GM12878 (cell line): ENCODE measurements at regions not wholly inside any gene's neighbourhood (a gene's known extent, or its start where the extent isn't known, plus 50 kb on each side); places are given as distances from the start of the nearest gene placed in this dataset.
A peak's percentile ranks its signal among the peaks of the same experiment; 100 is the strongest.

Experiments used
- ATAC-seq: fragments of 200-7000 bp; cut with Tn5 transposase; 3 replicates; pipeline ENCODE4 v1.9.1; 2020; ENCODE audit warnings: mild to moderate bottlenecking, moderate library complexity
- BruUV-seq: library from RNA; stranded (reverse); fragments of 400-500 nt; replicated peaks from 2 replicates; lab custom pipeline; 2021; lab: Mats Ljungman, UMichigan
- CTCF ChIA-PET: fragments of 300-600 bp; sonication (Branson Sonifier 250); formaldehyde crosslinking; extraction: SDS; loops from one replicate; lab custom pipeline; 2021; ENCODE audit warnings: inconsistent platforms; lab: Yijun Ruan, JAX
- POLR2A ChIA-PET: fragments of 350-600 bp; formaldehyde crosslinking; extraction: SDS; loops from one replicate; lab custom pipeline; 2021; ENCODE audit warnings: inconsistent platforms; lab: Charles Lee
- RAD21 ChIA-PET: fragments of 300-600 bp; sonication (Branson Sonifier 250); formaldehyde crosslinking; loops from one replicate; lab custom pipeline; 2023; ENCODE audit warnings: antibody characterized with exemption; ENCODE audit not compliant: unreplicated experiment; lab: Charles Lee
- SMC1A ChIA-PET: fragments of 300-600 bp; sonication (Branson Sonifier 250); formaldehyde crosslinking; loops from one replicate; lab custom pipeline; 2023; ENCODE audit not compliant: unreplicated experiment, uncharacterized antibody; lab: Charles Lee
- DNase-seq: peaks from one replicate; pipeline ENCODE4 v3.0.0-alpha.2; 2011; ENCODE audit warnings: low read depth, low spot score
- FAIRE-seq: peaks from 3 replicates; lab custom pipeline; 2011; peaks lifted over from hg19 to GRCh38; lab: Jason Lieb, UNC
- H2AFZ ChIP-seq: 2 replicates; pipeline ENCODE4 v1.6.0; 2011; ENCODE audit warnings: low read depth, low read length, control low read depth; ENCODE audit not compliant: control insufficient read depth
- H3K27ac ChIP-seq: 2 replicates; pipeline ENCODE4 v1.5.1; 2011; ENCODE audit warnings: control low read depth; ENCODE audit not compliant: control insufficient read depth, insufficient read depth
- H3K27me3 ChIP-seq, 2 experiments: replicated peaks in 1 of 2; 2 replicates each; pipeline versions ENCODE4 v1.6.0 to v1.6.1; 2011; ENCODE audit warnings: low read length in 1 of 2; ENCODE audit not compliant: control insufficient read depth in 2 of 2, insufficient read depth in 2 of 2
- H3K36me3 ChIP-seq, 2 experiments: 2 replicates each; pipeline ENCODE4 v1.5.1; 2011; ENCODE audit warnings: low read length in 1 of 2; ENCODE audit not compliant: control insufficient read depth in 2 of 2, insufficient read depth in 2 of 2
- H3K4me1 ChIP-seq: 2 replicates; pipeline ENCODE4 v1.6.1; 2011; ENCODE audit warnings: mild to moderate bottlenecking, low read length, moderate library complexity, mixed read lengths; ENCODE audit not compliant: control insufficient read depth, insufficient read depth
- H3K4me2 ChIP-seq: 2 replicates; pipeline ENCODE4 v1.6.0; 2011; ENCODE audit warnings: control low read depth; ENCODE audit not compliant: control insufficient read depth, insufficient read depth
- H3K4me3 ChIP-seq: fragments of 200-600 bp; sonication (generic); 2 replicates; pipeline ENCODE4 v1.5.1; 2016
- H3K79me2 ChIP-seq: 2 replicates; pipeline ENCODE4 v1.6.0; 2011; ENCODE audit warnings: low read length; ENCODE audit not compliant: control insufficient read depth, insufficient read depth
- H3K9ac ChIP-seq: 2 replicates; pipeline ENCODE4 v1.8.0; 2011; ENCODE audit warnings: low read length, control low read depth, mixed read lengths; ENCODE audit not compliant: control insufficient read depth, insufficient read depth
- H3K9me3 ChIP-seq: replicated peaks from 3 replicates; pipeline ENCODE4 v1.5.1; 2011; ENCODE audit warnings: mild to moderate bottlenecking, low read length; ENCODE audit not compliant: control insufficient read depth, insufficient read depth
- H4K20me1 ChIP-seq: 2 replicates; pipeline ENCODE4 v1.6.0; 2011; ENCODE audit not compliant: control insufficient read depth, insufficient read depth
- IKZF2 ChIP-seq, 2 experiments: fragments of 450-650 bp; IDR thresholded peaks; 2 replicates each; pipeline ENCODE4 v1.6.1; 2017; ENCODE audit warnings: mild to moderate bottlenecking in 2 of 2, moderate library complexity in 2 of 2
- NBN ChIP-seq: fragments of 450-650 bp; IDR thresholded peaks from 2 replicates; pipeline ENCODE4 v1.6.1; 2016
- NR2F1 ChIP-seq: fragments of 450-650 bp; conservative IDR thresholded peaks from 2 replicates; pipeline ENCODE4 v1.6.1; 2017; ENCODE audit warnings: mild to moderate bottlenecking
- PBX3 ChIP-seq: IDR thresholded peaks from 2 replicates; pipeline ENCODE4 v1.6.1; 2011; ENCODE audit warnings: mild to moderate bottlenecking, low read depth, low read length, moderate library complexity; ENCODE audit not compliant: insufficient replicate concordance
- RELB ChIP-seq: fragments of 450-650 bp; IDR thresholded peaks from 2 replicates; pipeline ENCODE4 v1.6.1; 2017; ENCODE audit warnings: low read depth, mild to moderate bottlenecking, moderate library complexity
- SPI1 ChIP-seq: IDR thresholded peaks from 2 replicates; pipeline ENCODE4 v1.6.1; 2011; ENCODE audit warnings: low read depth, mild to moderate bottlenecking, low read length, moderate library complexity, borderline replicate concordance; ENCODE audit not compliant: insufficient read depth
- TCF7 ChIP-seq: IDR thresholded peaks from 2 replicates; pipeline ENCODE4 v1.6.1; 2014; ENCODE audit warnings: antibody characterized with exemption, borderline replicate concordance
- WGBS: methylation state at CpG from one replicate; pipeline ENCODE4 v1.1.6; 2016; ENCODE audit warnings: low lambda C conversion rate; ENCODE audit not compliant: insufficient replicate concordance, insufficient coverage; ENCODE audit errors: missing lambda C conversion rate; 5-methylcytosine and 5-hydroxymethylcytosine counted together
- in situ Hi-C: fragments of 300-500 bp; cut with MboI; formaldehyde crosslinking; loops from 9 replicates; pipeline ENCODE4 v1.14.3; 2018; ENCODE audit warnings: mixed read lengths
- intact Hi-C: fragments of 100-400 bp; cut with micrococcal nuclease; formaldehyde crosslinking; loops from one replicate; pipeline ENCODE4 v1.14.2; 2022; ENCODE audit not compliant: unreplicated experiment
- TF ChIP-seq, protein P1 (sequence below): fragments of 450-650 bp; IDR thresholded peaks from 2 replicates; pipeline ENCODE4 v1.6.1; 2016; ENCODE audit warnings: mild to moderate bottlenecking, moderate library complexity, borderline replicate concordance

DNA sequence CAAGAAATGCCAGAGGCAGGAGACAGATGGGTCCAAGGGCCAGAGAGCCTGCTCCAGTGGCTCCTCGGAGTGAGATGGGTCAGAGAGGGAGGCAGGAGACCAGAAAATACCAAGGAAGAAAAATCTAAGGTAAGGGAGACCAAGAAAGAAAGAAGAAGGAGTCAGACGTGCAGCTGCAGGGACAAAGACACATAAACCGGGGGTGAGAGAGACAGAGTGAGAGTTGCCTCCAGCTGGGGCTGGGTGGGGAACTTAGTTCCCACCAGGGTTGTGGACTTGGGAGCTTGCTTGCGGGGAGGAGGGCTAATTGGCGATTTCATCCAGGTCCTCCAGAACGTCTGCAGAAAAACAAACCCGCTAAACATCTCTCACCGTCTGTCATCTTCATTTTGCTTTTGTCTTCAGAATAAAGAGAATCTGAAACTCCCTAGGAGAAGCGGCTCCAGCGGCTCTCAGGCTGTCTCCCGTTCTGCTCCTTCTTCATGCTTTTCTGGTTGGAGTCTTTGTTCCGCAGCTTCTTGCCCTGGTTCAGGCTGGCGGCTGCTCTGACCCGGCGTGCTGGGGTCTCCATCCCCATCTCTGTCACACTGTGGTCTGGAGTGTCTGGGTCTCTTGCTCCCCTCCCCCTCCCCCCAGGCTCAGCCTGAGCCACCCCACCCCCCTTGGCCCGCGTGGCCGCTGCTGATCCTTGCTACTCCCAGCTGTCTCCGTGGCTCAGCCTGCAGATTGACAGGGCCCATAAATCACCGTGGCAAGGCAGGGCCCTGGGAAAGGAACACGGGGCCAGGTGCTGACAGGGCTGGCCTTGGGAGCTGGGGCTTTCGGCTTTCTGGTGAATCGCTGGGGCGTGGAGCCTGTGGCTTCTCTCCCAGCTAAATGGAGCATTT, 66.6 kb downstream of the UBIAD1 start:
- H3K4me3 ChIP-seq, result no peak overlapping the region
- RAD21 ChIA-PET, result interaction anchor here (1.1 to 1.3 kb wide), 2 partner anchors 25 to 306 kb away, joined by 3 to 4 read pairs; no protein-coding TSS in a partner anchor
- no peak overlapping the region for H2AFZ ChIP-seq
- no peak for DNase-seq
- no peaks in the 10 kb centered on the region for H3K79me2 ChIP-seq
- POLR2A ChIA-PET, result no interaction called here
- SMC1A ChIA-PET, result no interaction called here
- intact Hi-C loops, result no loop called here
- CTCF ChIA-PET, result interaction anchor here (0.9 kb wide), 1 partner anchor 22 kb away, joined by 3 read pairs; no protein-coding TSS in a partner anchor
- peak; percentile 25 for TF ChIP-seq PBX3
- TF ChIP-seq TCF7, result no peak
- ATAC-seq, result no peak
- no peak for FAIRE-seq
- H3K9me3 ChIP-seq, result no peaks in the 10 kb centered on the region; the same call in 2 of the 3 replicates
- peaks cover 3% of the 10 kb centered on the region in 2 experiments; a peak in 2 of 4 replicates for H3K27me3 ChIP-seq
- H3K4me2 ChIP-seq, result no peak overlapping the region
- no peaks in the 10 kb centered on the region for H3K36me3 ChIP-seq
- BruUV-seq, result no TSS peak
- H3K27ac ChIP-seq, result no peak overlapping the region
- H4K20me1 ChIP-seq, result no peaks in the 10 kb centered on the region; the same call in 1 of the 2 replicates
- WGBS, result 29% methylated on average over 24 of the region's 24 CpGs
- in situ Hi-C loops, result no loop called here
- peaks cover 16% of the 10 kb centered on the region for H3K4me1 ChIP-seq
- no peak overlapping the region for H3K9ac ChIP-seq

DNA sequence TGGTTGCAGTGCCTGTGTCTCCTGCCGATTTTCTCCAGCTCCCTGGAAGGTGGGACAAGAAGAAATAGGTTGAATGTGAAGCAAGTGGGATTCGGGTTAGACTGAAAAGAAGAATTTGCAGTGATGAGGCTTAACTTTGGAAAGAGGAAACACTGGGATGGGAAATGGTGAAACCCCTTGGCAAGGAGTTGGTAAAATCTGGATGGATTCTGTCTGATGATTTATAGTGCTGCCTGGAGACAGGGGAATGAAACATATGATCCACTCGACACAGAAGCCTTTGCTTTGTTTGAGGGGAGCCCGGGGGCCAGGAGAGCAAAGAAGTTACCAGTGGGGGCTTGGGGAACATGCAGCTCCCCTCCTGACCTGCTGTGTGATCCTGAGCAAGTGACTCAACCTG, 67.2 kb downstream of the UBIAD1 start:
- DNase-seq, result no peak
- ATAC-seq, result no peak
- intact Hi-C loops (no loop called here), in situ Hi-C loops (no loop called here)
- peaks cover 3% of the 10 kb centered on the region in 2 experiments; a peak in 2 of 4 replicates for H3K27me3 ChIP-seq
- no peak for FAIRE-seq
- 2% methylated on average over 4 of the region's 4 CpGs for WGBS
- H3K27ac ChIP-seq, result no peak overlapping the region
- CTCF ChIA-PET, result no interaction called here
- RAD21 ChIA-PET, result interaction anchor here (1.3 kb wide), 1 partner anchor 24 kb away, joined by 4 read pairs; no protein-coding TSS in a partner anchor
- POLR2A ChIA-PET, result interaction anchor here (0.7 kb wide), 1 partner anchor 284 kb away, joined by 4 read pairs; no protein-coding TSS in a partner anchor
- no peaks in the 10 kb centered on the region; the same call in 2 of the 3 replicates for H3K9me3 ChIP-seq
- no TSS peak for BruUV-seq
- H3K4me2 ChIP-seq, result no peak overlapping the region
- no peak overlapping the region for H3K9ac ChIP-seq
- H3K36me3 ChIP-seq, result no peaks in the 10 kb centered on the region
- no peaks in the 10 kb centered on the region; the same call in 1 of the 2 replicates for H4K20me1 ChIP-seq
- H3K79me2 ChIP-seq, result no peaks in the 10 kb centered on the region
- H3K4me1 ChIP-seq, result peaks cover 12% of the 10 kb centered on the region
- H2AFZ ChIP-seq, result no peak overlapping the region
- no peak overlapping the region for H3K4me3 ChIP-seq
- SMC1A ChIA-PET, result no interaction called here
- TF ChIP-seq SPI1, result no peak
- TF ChIP-seq, protein P1, sequence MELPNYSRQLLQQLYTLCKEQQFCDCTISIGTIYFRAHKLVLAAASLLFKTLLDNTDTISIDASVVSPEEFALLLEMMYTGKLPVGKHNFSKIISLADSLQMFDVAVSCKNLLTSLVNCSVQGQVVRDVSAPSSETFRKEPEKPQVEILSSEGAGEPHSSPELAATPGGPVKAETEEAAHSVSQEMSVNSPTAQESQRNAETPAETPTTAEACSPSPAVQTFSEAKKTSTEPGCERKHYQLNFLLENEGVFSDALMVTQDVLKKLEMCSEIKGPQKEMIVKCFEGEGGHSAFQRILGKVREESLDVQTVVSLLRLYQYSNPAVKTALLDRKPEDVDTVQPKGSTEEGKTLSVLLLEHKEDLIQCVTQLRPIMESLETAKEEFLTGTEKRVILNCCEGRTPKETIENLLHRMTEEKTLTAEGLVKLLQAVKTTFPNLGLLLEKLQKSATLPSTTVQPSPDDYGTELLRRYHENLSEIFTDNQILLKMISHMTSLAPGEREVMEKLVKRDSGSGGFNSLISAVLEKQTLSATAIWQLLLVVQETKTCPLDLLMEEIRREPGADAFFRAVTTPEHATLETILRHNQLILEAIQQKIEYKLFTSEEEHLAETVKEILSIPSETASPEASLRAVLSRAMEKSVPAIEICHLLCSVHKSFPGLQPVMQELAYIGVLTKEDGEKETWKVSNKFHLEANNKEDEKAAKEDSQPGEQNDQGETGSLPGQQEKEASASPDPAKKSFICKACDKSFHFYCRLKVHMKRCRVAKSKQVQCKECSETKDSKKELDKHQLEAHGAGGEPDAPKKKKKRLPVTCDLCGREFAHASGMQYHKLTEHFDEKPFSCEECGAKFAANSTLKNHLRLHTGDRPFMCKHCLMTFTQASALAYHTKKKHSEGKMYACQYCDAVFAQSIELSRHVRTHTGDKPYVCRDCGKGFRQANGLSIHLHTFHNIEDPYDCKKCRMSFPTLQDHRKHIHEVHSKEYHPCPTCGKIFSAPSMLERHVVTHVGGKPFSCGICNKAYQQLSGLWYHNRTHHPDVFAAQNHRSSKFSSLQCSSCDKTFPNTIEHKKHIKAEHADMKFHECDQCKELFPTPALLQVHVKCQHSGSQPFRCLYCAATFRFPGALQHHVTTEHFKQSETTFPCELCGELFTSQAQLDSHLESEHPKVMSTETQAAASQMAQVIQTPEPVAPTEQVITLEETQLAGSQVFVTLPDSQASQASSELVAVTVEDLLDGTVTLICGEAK, result no peak
- TF ChIP-seq NR2F1, result no peak
- TF ChIP-seq NBN, result no peak
- TF ChIP-seq RELB, result no peak
- no peak for TF ChIP-seq IKZF2 (IDR thresholded peaks at IDR 0.05)
